Epithelial cell of prostate (primary cell): ENCODE measurements at regions not wholly inside any gene's neighbourhood (a gene's known extent, or its start where the extent isn't known, plus 50 kb on each side); places are given as distances from the start of the nearest gene placed in this dataset.

Experiments
- DNase-seq: peaks from one replicate; pipeline ENCODE4 v3.0.0-alpha.2; 2011; ENCODE audit warnings: low read depth, low spot score
- H3K27ac ChIP-seq: fragments of 450-650 bp; 2 replicates; pipeline ENCODE4 v1.5.1; 2017; ENCODE audit warnings: mild to moderate bottlenecking

DNA sequence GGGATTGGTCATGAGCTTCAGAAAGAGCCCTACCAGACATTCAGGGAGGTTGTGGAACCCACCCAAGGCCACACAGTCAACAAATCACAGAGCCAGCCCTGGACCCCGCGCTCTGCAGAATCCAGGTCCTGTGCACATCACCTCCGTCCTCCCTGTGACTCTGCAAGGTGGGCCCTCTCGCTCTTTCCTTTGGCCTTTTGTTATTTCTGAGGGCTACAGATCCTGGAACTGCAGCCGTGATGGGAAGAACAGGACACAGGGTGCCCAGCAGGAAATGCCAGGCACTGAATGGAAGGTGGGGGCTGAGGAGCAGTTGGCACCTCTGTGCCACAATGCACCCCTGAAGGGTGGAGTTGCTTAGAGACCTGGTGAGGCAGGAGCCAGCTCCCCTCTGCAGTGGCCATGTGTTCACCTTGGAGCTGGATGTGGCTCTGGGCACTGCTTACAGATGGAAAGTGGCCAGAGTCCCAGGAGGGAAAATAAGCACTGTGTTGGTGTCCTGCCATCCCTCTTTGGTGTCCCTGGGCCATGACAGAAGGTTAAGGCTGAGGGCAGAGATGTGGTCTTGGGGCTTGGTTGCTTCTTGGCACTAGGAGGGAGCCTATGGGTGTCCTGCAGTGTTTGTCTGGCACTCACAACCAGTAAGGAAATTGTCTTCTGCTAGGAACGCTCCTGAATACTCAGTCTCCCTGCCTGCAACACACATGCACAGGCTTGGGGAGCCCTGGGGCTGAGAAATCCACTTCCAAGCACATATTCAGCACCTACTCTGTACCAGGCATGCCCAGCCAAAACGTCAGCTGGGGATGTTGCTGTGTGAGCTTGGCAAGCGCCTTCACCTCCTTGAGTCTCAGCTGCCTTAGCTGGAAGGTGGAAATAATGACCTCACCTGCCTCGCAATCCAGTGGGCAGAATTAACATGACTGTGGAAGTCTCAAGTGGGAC is 98.0 kb upstream of the SLC6A6 start:
- no peak for DNase-seq
- no peak overlapping the region for H3K27ac ChIP-seq

DNA sequence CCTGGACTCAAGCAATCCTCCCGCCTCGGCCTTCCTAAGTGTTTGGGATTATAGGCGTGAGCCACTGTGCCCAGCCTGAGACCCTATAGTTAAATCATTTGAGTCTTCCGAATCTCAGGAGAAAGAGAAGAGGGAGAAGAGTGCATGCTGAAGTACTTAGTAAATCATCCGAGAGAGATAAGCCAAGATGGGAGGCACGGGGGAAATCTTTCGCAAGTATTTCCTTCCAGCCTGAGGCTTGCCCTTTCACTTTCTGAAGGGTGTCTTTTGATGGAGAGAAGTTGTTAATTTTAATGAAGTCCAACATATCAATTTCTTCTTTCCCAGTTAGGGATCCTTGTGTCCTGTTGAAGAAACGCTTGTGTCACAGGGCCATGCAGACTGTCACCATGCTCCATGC is 97.1 kb upstream of the SLC6A6 start:
- H3K27ac ChIP-seq: no peak overlapping the region
- DNase-seq: no peak

DNA sequence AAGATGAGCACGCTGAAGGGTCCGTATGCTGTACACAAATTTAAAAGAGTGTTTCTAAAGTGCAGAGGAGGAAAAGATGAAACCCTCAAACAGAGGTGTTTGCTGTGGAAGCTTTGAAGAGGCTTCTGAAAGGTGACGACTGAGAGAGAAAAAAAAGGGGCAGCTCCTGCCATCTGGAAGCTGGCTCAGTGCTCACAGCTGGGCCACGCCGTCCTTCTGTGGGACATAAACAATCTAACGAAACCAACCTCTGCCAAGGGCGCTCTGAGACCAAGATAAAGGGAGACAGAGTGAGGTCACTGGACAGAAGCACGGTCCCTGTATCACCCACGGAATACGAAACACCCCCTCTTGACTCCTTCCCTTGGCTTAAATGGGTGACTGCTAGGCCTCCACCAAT is 96.3 kb upstream of the SLC6A6 start:
- no peak overlapping the region for H3K27ac ChIP-seq
- DNase-seq: no peak

DNA sequence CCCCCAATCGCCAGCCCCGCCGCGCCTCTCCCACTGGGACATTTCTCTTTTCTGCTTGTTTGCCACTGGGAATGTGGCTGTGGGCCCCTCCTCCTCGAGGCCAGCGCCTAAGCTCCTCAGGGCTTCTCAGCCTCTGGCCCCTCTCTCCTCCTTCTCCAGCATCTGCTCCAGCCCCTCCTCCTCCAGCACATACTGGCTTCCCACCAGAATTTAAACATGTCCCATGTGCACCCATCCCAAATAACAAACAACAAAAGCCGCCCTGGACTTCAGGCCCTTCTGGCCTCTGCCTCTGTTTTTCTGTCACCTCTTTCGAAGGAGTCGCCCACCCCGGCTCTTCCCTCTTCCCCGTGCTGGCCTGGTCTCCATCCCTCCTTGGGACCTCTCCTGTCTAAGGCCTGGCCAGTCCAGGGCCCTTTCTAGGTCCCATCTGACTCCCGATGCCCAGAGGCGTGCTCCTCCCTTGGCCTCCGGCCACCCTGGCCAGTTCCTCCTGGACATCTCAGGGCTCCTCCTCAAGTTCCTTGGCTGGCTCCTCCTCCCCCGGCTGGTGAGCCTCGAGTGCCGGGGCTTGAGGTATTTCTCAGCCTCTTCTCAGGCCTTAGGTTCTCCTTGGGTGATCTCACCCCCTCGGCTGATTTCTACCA is 94.6 kb upstream of the SLC6A6 start:
- H3K27ac ChIP-seq: no peak overlapping the region
- DNase-seq: no peak

DNA sequence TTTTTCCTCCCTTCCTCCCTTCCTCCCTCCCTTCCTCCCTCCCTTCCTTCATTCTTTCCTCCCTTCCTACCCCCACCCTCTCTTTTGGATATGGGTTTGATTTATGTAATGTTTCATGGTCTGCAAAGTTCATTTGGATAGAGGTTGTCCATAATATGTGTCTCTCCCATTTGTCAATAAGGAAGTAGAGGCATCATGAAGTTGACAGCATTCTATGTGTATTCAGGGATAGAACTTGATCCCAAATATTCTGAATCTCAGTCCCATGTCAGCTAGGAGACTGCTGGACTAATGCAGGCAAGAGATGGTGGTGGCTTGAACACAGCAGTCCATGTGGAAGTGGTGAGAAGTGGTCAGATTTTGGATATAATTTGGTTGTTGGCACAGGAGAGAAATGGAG is 90.7 kb upstream of the SLC6A6 start:
- no peak overlapping the region for H3K27ac ChIP-seq
- no peak for DNase-seq

DNA sequence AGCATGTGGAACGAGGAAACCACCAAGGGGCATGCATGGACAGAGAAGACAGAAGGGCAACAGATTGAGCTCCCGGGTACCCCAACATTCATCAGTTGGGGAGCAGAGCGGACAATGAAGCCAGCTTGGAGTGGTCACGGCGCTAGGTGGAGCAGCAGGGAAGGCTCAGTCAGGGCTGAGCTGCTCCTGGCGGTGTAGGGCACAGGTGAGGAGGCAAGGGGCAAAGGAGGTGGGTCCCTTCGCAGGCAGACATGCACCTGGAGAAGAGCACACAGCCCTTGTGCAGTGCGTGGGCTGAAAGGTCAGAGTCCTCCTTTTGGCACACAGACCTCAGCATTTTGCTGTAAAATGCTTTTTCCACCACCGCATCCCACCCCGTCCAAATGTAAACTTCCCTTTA is 90.0 kb upstream of the SLC6A6 start:
- DNase-seq: no peak
- no peak overlapping the region for H3K27ac ChIP-seq

DNA sequence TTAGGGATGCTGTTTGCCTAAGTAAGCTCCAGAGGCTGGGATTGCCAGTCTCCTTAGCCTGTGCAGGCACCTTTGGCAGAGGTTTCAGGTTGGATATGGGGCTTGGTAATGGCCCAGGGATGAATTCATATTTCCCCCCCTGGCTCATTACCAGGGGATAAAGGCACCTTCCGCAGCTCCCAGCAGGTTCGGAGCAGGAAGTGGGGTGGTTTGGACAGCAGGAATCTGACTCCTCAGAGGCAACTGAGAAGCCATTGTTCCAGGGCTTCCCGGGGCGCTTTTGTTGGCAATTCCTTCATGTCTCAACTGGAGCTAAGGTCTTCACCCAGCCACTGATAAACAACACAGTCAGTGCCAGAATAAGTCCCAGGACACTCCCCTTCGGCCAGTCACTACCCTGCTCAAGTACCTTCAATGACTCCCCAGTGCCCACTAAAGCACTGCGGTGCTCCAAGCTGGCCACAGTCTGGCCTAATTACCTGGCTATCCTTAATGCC is 85.3 kb upstream of the SLC6A6 start:
- no peak overlapping the region for H3K27ac ChIP-seq
- DNase-seq: peak; percentile 16

DNA sequence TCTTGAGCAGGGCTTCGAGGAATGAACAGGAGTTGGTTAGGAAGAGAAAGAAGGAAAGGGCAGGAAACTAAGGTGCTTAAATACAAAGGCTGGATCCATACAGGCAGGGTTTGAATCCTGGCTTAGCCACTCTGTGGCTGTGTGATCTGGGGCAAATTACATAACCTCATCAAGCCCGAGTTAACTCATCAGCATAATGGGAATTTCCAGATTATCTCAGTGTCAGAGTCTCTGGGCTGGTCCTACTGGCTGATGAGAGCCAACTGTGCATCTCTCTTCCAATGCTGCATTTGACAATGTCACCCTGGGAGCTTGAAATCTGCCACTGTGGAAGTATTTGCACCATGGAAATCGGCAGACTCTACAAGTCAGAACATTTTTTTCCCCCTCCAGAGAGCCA is 83.8 kb upstream of the SLC6A6 start:
- DNase-seq: no peak
- H3K27ac ChIP-seq: no peak overlapping the region

DNA sequence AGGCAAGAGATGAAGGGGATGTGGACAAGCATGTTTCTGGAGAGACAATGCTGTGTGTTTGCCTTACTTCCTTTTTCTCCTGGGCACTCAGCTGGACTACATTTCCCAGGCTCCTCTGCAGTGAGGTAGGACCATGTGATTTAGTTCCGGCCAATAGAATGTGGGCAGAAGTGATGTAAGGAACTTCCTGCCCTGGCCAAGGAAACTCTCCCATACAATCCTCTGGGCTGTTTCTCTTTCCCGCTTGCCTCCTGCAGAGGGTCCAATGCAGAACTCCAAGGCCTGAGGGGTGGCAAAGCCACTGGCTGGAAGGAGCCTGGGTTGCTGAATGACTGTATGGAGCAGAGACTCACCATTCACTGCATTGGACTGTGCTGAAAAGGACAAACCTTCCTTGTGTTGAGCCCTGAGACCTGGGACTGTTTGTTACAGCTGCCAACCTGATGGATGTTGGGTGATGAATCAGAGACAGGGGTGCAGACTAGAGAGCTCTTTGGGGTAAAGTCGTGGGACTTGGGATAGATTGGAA is 82.7 kb upstream of the SLC6A6 start:
- H3K27ac ChIP-seq: no peak overlapping the region
- peak; percentile 10 for DNase-seq

DNA sequence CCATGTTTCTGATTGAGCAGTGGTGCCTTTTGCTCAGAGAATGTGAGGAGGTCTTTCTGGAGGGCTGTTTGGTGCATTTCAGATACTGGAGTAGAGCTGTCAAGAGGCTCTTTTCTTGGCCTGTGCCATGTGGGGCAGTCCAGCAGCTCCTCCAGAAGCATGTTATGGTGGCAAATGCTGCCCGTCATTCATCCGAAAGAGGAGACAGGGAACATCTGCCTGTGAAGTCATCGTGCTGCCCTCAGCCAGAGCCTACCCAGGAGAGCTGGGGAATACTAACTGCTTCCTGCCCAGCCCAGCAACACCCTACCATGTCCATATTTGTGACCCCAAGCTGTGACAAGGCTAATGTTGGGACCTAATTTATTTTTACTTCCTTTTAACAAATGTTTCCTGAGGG is 82.2 kb upstream of the SLC6A6 start:
- no peak for DNase-seq
- no peak overlapping the region for H3K27ac ChIP-seq

DNA sequence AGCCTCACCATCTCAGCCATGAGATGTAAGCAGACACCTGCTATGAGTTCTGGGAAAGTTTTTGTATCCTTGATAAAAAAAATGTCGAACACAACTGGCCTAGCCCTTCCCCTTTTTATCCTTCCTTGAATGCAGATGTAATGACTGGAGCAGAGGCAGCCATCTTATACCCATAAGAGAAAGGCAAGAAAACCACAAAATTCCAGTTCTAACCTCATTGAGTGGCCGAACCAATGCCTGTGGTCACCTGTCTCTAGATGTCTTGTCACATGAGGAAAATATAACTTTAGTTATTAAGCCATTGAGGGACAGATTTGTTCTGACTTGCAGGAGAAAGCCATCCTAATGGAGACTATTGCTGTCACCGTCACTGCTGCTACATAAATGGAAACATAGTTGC is 80.4 kb upstream of the SLC6A6 start:
- H3K27ac ChIP-seq: no peak overlapping the region
- no peak for DNase-seq

DNA sequence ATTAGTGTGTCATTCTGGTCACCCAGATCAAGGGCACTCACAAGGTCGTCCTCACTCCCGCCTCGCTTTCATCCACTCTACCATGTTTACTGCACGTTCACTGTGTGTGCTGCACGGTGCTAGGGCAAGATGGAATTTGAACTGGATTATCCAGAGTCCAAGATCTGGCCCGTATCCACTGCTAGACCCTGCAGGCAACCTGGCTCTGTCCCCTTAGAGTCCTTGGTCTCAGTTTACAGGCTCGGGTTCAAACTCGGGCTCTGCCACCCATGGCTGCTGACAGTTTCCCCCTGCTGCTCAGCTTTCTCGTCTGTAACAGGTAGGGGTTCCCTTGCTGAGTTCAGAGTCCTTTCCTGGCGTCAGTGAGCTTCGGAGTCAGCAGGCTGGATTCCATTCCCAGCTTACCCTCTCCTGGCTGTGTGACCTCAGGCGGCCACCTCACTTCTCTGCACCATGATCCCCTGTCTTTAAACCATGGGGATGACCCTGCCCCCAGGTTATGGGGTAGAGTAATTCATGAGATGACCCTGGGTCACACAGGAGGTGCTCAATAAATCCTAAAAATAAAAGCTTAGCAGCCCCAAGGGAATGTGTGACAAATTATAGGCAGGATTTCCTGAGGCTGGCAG is 79.6 kb upstream of the SLC6A6 start:
- no peak overlapping the region for H3K27ac ChIP-seq
- DNase-seq: no peak

DNA sequence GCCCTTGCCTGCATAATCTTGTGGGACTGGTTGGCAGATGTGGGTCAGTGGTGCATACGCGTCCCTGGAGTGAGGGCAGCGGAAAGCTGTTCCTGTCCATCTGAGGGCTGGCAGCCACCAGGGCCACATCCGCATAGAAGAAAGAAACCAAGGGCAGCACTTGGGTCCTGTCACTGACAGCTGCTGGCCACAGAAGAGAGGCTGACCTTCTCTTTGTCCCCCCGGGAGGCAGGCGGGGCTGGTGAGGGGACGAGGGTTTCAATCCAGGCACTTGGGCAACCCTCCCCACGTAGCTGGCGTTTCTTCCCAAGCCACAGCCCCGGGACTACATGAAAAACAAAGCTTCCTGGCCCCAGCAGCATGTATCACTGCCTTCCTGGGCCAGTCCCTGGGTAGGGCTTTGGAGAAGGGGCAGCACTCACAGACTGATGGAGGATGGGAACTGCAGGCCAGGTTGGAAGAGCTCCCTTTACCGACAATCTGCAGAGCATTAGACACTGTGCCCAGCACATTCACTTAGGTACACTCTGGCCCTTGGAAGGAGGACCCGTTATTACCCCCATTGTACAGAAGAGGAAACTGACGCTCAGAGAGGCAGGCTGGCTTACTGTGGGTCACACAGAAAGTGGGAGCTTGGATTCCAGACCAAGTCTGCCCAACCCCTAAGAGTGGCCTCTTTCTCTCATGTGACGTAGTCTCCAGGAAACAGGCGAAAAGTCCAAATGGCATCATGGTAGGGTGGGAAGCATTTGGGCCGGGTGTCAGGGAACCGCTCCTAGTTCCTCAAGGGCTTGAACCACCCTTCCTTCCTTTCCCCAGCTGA is 78.8 kb upstream of the SLC6A6 start:
- H3K27ac ChIP-seq: no peak overlapping the region
- no peak for DNase-seq

DNA sequence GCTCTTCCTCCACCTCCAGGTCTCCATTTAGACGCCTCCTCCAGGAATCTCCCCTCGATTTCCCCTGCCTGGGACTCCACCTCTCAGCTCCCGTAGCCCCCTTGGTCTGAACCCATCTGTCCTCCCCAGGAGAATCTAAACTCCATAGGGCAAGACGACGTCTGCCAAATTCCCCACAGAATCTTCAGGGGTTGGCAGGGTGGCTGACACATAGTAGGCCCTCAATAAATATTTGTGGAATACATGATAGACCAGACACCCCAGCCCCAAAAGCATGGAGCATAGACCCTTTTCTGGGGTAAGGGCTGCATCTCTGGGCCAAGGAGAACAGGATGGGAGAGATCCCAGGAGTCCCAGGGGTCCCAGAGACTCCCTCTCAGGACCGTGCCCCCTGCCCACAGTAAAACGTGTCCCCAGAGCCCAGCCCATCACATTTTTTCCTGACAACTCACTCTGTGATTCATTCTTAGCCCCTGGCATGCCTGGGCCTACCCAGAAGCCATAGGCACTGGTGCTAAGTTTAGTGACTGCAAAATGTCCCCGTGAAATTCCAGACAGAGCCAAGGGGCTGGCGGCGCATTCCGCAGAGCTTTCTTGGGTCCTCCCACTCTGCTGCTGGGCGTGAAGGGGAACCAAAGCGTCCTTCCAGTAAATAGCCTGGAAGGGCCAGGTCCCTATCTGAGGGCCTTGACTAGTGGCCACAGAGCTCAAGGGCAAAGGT is 78.0 kb upstream of the SLC6A6 start:
- no peak overlapping the region for H3K27ac ChIP-seq
- DNase-seq: no peak

DNA sequence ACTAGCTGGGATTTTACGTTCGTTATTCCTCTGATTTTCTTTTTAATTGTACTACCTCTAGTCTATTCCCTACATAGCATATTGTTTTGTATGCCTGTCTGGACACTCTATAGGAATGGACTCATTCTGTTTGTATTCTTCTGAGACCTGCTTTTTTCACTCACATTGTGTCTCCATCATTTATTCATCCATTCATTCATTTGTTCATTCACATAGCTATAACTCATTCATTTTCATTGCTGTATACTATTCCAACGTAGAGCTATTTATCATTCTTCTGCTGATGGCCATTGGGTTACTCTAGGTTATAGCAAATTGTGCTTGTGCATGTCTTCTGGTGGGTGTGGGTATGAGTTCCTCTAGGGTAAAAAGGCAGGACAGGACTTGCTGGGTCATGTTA is 74.0 kb upstream of the SLC6A6 start:
- no peak for DNase-seq
- no peak overlapping the region for H3K27ac ChIP-seq

DNA sequence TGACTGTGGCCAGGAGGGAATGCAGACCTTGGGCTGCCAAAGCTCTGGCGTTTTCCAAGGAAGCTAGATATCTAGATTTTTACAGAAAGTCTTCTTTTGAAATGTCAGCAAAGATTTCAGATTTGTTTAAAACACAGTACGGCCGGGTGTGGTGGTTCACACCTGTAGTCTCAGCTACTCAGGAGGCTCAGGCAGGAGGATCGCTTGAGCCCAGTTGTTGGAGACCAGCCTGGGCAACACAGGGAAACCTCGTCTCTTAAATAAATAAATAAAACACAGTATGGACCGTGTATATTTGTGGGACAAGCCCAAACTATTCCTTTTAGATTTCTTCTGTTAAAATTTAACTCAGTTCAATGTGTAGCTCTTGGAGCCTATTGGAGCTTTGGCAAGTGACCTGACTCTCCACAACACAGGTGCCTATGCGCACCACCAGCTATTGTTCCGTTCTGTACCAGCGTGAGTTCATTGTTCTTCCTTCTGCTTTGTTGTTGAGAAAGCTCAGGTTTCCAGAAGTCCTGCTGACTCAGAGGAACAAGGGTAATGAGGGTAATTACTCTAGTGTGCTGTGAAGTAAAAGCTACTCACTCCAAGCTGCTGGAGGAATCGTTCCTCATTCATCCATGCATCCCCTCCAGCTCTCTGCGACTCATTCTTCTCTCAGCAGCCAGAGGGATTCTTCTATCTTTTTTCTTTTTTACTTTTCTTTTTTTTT is 73.1 kb upstream of the SLC6A6 start:
- DNase-seq: peak; percentile 60
- no peak overlapping the region for H3K27ac ChIP-seq

DNA sequence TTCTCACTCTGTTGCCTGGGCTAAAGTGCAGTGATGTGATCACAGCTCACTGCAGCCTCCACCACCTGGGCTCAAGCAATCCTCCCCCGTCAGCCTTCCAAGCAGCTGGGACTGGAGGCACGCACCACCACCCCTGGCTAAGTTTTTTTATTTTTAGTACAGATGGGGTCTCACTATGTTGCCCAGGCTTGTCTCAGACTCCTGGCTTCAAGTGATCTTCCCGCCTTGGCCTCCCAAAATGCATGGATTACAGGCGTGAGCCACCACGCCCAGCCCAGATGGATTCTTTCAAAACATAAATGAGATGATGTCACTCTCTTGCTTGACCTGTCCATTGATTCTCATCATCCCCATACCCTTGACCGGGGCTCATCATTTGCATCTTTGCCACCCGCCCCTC is 72.6 kb upstream of the SLC6A6 start:
- no peak overlapping the region for H3K27ac ChIP-seq
- DNase-seq: no peak

DNA sequence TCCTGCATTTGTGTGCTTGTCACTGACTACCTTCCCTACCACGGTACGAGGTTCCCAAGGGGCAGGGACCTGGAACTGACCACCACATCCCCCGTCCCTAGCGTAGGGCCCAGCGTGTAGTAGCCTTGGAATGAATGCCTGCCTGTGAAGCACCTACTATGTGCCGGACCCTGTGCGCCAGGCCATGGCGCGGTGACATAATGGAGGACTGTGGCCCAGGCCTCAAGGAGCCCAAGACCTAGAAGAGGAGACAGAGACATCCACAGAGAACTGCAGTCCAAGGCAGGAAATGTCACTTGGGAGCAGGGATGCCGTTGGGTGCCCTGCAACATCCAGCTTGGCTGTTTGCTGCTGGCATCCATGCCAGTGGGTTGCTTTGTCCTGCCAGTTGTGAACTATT is 71.9 kb upstream of the SLC6A6 start:
- H3K27ac ChIP-seq: no peak overlapping the region
- no peak for DNase-seq

DNA sequence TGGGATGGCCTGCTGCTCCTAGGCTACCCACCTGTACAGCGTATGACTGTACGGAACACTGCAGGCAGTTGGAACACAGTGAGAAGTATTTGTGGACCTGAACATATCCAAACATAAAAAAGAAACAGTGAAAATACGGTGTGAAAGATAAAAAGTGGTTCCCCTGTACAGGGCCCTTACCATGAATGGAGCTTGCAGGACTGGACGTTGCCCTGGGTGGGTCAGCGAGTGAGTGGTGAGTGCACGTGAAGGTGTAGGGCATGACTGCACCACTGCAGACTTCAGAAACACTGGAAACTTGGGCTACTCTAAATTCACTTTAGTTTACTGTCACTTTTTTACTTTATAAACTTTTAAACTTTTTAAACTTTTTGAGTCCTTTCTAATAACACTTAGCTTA is 71.2 kb upstream of the SLC6A6 start:
- H3K27ac ChIP-seq: no peak overlapping the region
- no peak for DNase-seq
